Loucy (cell line): ENCODE measurements at regions not wholly inside any gene's neighbourhood (a gene's known extent, or its start where the extent isn't known, plus 50 kb on each side); places are given as distances from the start of the nearest gene placed in this dataset.

Experiments
- CTCF ChIP-seq: fragments of 200-600 bp; sonication (generic); conservative IDR thresholded peaks from 2 replicates; pipeline ENCODE4 v1.5.1; 2014; ENCODE audit warnings: mild to moderate bottlenecking, antibody characterized with exemption, low read length
- EZH2phosphoT487 ChIP-seq: fragments of 200-600 bp; IDR thresholded peaks from 2 replicates; pipeline ENCODE4 v1.6.1; 2018; ENCODE audit warnings: antibody characterized with exemption, mild to moderate bottlenecking, moderate library complexity, borderline replicate concordance

- TF ChIP-seq CTCF (no peak), EZH2phosphoT487 (no peak)
Observed at GRCh38 chr6:41442800-41443501, 103.2 kb upstream of the FOXP4 start.
